Myocyte (in vitro differentiated cells): ENCODE measurements at regions not wholly inside any gene's neighbourhood (a gene's known extent, or its start where the extent isn't known, plus 50 kb on each side); places are given as distances from the start of the nearest gene placed in this dataset.
A peak's percentile ranks its signal among the peaks of the same experiment; 100 is the strongest.
"Not testable (repeated sequence)": the region's sequence is repeated elsewhere in the genome, so short reads cannot be mapped to it uniquely, and the experiment has no call there.

ENCODE experiments used
- DNase-seq: peaks from one replicate; pipeline ENCODE4 v3.0.0-alpha.2; 2012; ENCODE audit warnings: low read depth

- DNase-seq: no peak
Observed at GRCh38 chr14:87067061-87067460, 925.9 kb downstream of the GALC start.

GRCh38 chr14:87066221-87066817 lies 926.7 kb downstream of the GALC start:
- no peak for DNase-seq

GRCh38 chr14:87065366-87065765 lies 927.6 kb downstream of the GALC start:
- DNase-seq: no peak

- no peak for DNase-seq
Observed at GRCh38 chr14:87063181-87063580, 929.8 kb downstream of the GALC start.

- DNase-seq: no peak
Observed at GRCh38 chr14:87060405-87060804, 932.6 kb downstream of the GALC start.

GRCh38 chr14:87059060-87059839 lies 933.7 kb downstream of the GALC start:
- DNase-seq: no peak

GRCh38 chr14:87055007-87055406 lies 938.0 kb downstream of the GALC start:
- DNase-seq: no peak

- peak; percentile 5 for DNase-seq
Observed at GRCh38 chr14:87052646-87053225, 940.2 kb downstream of the GALC start.

- DNase-seq: no peak
Observed at GRCh38 chr14:87050421-87050820, 942.6 kb downstream of the GALC start.

- DNase-seq: peak; percentile 13
Observed at GRCh38 chr14:87049950-87050349, 943.0 kb downstream of the GALC start.

- no peak for DNase-seq
Observed at GRCh38 chr14:87046960-87047359, 946.0 kb downstream of the GALC start.

GRCh38 chr14:87045956-87046355 lies 947.0 kb downstream of the GALC start:
- DNase-seq: no peak

- no peak for DNase-seq
Observed at GRCh38 chr14:87045246-87045645, 947.7 kb downstream of the GALC start.

GRCh38 chr14:87044807-87045206 lies 948.2 kb downstream of the GALC start:
- no peak for DNase-seq

- no peak for DNase-seq
Observed at GRCh38 chr14:87043667-87044200, 949.2 kb downstream of the GALC start.

- no peak for DNase-seq
Observed at GRCh38 chr14:87042354-87042753, 950.6 kb downstream of the GALC start.

GRCh38 chr14:87041290-87042020 lies 951.5 kb downstream of the GALC start:
- DNase-seq: no peak

GRCh38 chr14:87034680-87035079 lies 958.3 kb downstream of the GALC start:
- no peak for DNase-seq

GRCh38 chr14:87030197-87030596 lies 962.8 kb downstream of the GALC start:
- DNase-seq: no peak

GRCh38 chr14:87020106-87020505 lies 972.9 kb downstream of the GALC start:
- not testable (repeated sequence) for DNase-seq

- DNase-seq: no peak
Observed at GRCh38 chr14:87018294-87018693, 974.7 kb downstream of the GALC start.

GRCh38 chr14:87017335-87017734 lies 975.6 kb downstream of the GALC start:
- DNase-seq: no peak
